M059J (cell line): ENCODE measurements at regions not wholly inside any gene's neighbourhood (a gene's known extent, or its start where the extent isn't known, plus 50 kb on each side); places are given as distances from the start of the nearest gene placed in this dataset.
A peak's percentile ranks its signal among the peaks of the same experiment; 100 is the strongest.
"Not testable (repeated sequence)": the region's sequence is repeated elsewhere in the genome, so short reads cannot be mapped to it uniquely, and the experiment has no call there.

ENCODE experiments used
- DNase-seq: peaks from one replicate; pipeline ENCODE4 v3.0.0-alpha.2; 2012; ENCODE audit warnings: low read depth

GRCh38 chr4:55696424-55696823 lies 60.3 kb upstream of the NMU start:
- not testable (repeated sequence) for DNase-seq

GRCh38 chr4:55706541-55706940 lies 70.4 kb upstream of the NMU start:
- no peak for DNase-seq

- DNase-seq: no peak
Measured at GRCh38 chr4:55707507-55707906, 71.4 kb upstream of the NMU start.

- DNase-seq: not testable (repeated sequence)
Measured at GRCh38 chr4:55707991-55708390, 71.9 kb upstream of the NMU start.

- DNase-seq: not testable (repeated sequence)
Measured at GRCh38 chr4:55712835-55713234, 76.7 kb upstream of the NMU start.

GRCh38 chr4:55721651-55722050 lies 85.6 kb upstream of the NMU start:
- DNase-seq: no peak

- no peak for DNase-seq
Measured at GRCh38 chr4:55722132-55722531, 86.0 kb upstream of the NMU start.

- DNase-seq: no peak
Measured at GRCh38 chr4:55723403-55723802, 87.3 kb upstream of the NMU start.

- DNase-seq: peak; percentile 15
Measured at GRCh38 chr4:55725057-55725456, 89.0 kb upstream of the NMU start.

- DNase-seq: peak; percentile 53
Measured at GRCh38 chr4:55727746-55728145, 91.6 kb upstream of the NMU start.

- DNase-seq: peak; percentile 25
Measured at GRCh38 chr4:55729351-55730279, 90.0 kb upstream of the EXOC1L start.

- no peak for DNase-seq
Measured at GRCh38 chr4:55730280-55730931, 89.2 kb upstream of the EXOC1L start.

GRCh38 chr4:55731959-55732358 lies 87.6 kb upstream of the EXOC1L start:
- DNase-seq: no peak

- no peak for DNase-seq
Measured at GRCh38 chr4:55732864-55733263, 86.7 kb upstream of the EXOC1L start.

- DNase-seq: peak; percentile 70
Measured at GRCh38 chr4:55733932-55734331, 85.7 kb upstream of the EXOC1L start.

GRCh38 chr4:55736605-55737183 lies 82.9 kb upstream of the EXOC1L start:
- peak; percentile 9 for DNase-seq

- peak; percentile 25 for DNase-seq
Measured at GRCh38 chr4:55742655-55743202, 76.9 kb upstream of the EXOC1L start.

- no peak for DNase-seq
Measured at GRCh38 chr4:55744369-55744768, 75.2 kb upstream of the EXOC1L start.

- no peak for DNase-seq
Measured at GRCh38 chr4:55745014-55745413, 74.6 kb upstream of the EXOC1L start.

GRCh38 chr4:55747793-55748192 lies 71.8 kb upstream of the EXOC1L start:
- no peak for DNase-seq

- no peak for DNase-seq
Measured at GRCh38 chr4:55749666-55750065, 69.9 kb upstream of the EXOC1L start.

GRCh38 chr4:55752810-55753209 lies 66.8 kb upstream of the EXOC1L start:
- DNase-seq: no peak
